GM19372 (cell line): ENCODE measurements at regions not wholly inside any gene's neighbourhood (a gene's known extent, or its start where the extent isn't known, plus 50 kb on each side); places are given as distances from the start of the nearest gene placed in this dataset.

Source experiments
- ATAC-seq: cut with Tn5 transposase; IDR thresholded peaks from one replicate; pipeline ENCODE4 v1.9.1; 2021; ENCODE audit warnings: mild to moderate bottlenecking, low read depth, moderate library complexity; ENCODE audit not compliant: unreplicated experiment

DNA sequence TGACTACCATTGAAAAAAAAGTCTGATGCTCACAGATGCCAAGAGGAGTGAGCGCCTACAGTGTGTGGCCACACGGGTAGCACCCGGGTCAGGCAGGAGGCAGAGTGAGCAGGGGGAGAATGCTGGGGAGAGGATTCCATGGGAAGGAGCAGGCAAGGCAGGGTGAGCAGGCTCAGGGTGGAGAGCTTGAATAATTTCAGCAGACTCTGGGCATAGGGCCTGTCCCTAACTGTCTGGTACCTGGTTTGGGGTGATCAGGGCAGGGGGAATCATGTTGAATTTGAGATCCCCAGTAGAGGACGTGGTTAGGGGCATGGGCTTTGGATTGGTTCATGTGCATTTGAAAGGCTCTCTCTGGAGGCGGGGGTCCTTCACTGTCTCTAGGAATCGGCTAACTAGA lies 51.2 kb upstream of the TLR3 start:
- no peak for ATAC-seq

GRCh38 chr4:186018261-186018660 lies 50.7 kb upstream of the TLR3 start:
- no peak for ATAC-seq

- ATAC-seq: no peak
Observed at GRCh38 chr4:186018784-186019183, 50.2 kb upstream of the TLR3 start.
